Astrocyte (in vitro differentiated cells and primary cell): ENCODE measurements at regions not wholly inside any gene's neighbourhood (a gene's known extent, or its start where the extent isn't known, plus 50 kb on each side); places are given as distances from the start of the nearest gene placed in this dataset.

Experiments used
- EZH2 ChIP-seq: IDR thresholded peaks from 2 replicates; pipeline ENCODE4 v1.6.1; 2012; ENCODE audit warnings: mild to moderate bottlenecking, low read length, inconsistent platforms; ENCODE audit not compliant: insufficient read depth
- TF ChIP-seq, protein P1 (sequence below): IDR thresholded peaks from 2 replicates; pipeline ENCODE4 v1.5.1; 2011; ENCODE audit warnings: low read depth, mild to moderate bottlenecking, inconsistent platforms, low read length, moderate library complexity; ENCODE audit not compliant: insufficient read depth

DNA sequence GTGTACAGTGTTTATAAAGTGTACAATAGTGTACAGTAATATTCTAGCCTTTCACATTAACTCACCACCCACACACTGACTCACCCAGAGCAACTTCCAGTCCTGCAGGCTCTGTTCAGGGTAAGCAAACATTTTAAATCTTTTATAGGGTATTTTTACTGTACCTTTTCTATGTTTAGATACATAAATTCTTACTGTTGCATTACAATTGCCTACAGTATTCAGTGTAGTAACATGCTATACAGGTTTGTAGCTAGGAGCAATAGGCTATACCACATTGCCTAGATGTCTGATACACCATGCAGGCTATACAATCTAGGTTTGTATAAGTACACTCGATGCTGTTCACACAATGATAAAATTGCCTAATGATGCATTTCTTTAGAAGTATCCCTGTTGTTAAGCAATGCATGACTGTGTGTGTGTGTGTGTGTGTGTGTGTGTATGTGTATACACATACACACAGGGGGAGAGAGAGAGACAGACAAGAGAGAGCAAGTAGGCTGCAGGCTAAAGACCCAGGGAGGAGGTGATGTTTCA lies 72.5 kb upstream of the PRR23C start:
- TF ChIP-seq, protein P1, sequence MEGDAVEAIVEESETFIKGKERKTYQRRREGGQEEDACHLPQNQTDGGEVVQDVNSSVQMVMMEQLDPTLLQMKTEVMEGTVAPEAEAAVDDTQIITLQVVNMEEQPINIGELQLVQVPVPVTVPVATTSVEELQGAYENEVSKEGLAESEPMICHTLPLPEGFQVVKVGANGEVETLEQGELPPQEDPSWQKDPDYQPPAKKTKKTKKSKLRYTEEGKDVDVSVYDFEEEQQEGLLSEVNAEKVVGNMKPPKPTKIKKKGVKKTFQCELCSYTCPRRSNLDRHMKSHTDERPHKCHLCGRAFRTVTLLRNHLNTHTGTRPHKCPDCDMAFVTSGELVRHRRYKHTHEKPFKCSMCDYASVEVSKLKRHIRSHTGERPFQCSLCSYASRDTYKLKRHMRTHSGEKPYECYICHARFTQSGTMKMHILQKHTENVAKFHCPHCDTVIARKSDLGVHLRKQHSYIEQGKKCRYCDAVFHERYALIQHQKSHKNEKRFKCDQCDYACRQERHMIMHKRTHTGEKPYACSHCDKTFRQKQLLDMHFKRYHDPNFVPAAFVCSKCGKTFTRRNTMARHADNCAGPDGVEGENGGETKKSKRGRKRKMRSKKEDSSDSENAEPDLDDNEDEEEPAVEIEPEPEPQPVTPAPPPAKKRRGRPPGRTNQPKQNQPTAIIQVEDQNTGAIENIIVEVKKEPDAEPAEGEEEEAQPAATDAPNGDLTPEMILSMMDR = no peak
- no peak for TF ChIP-seq EZH2
